ENCODE measurements at regions not wholly inside any gene's neighbourhood (a gene's known extent, or its start where the extent isn't known, plus 50 kb on each side); places are given as distances from the start of the nearest gene placed in this dataset.

- TF ChIP-seq EP300 (IDR thresholded peaks at IDR 0.05) (no peak), CTCF (IDR thresholded peaks at IDR 0.05) (no peak), POLR2AphosphoS5 (IDR thresholded peaks at IDR 0.05) (no peak)
Measured at GRCh38 chr11:86183694-86184093, 60.9 kb upstream of the EED start.

Data from gastroesophageal sphincter (tissue), 3 donors.